Endothelial cell (in vitro differentiated cells): ENCODE measurements at regions not wholly inside any gene's neighbourhood (a gene's known extent, or its start where the extent isn't known, plus 50 kb on each side); places are given as distances from the start of the nearest gene placed in this dataset.

Experiments
- DNase-seq: peaks from one replicate; pipeline ENCODE4 v3.0.0; 2021; ENCODE audit warnings: low spot score
- H3K27ac Mint-ChIP-seq: one replicate; pipeline ENCODE4 v1.8.0; 2021; ENCODE audit warnings: mixed read lengths, inconsistent platforms; ENCODE audit not compliant: unreplicated experiment
- H3K27me3 Mint-ChIP-seq: one replicate; pipeline ENCODE4 v1.8.0; 2021; ENCODE audit warnings: mild to moderate bottlenecking, moderate library complexity, mixed read lengths, inconsistent platforms; ENCODE audit not compliant: unreplicated experiment
- H3K36me3 Mint-ChIP-seq: one replicate; pipeline ENCODE4 v1.8.0; 2021; ENCODE audit warnings: mild to moderate bottlenecking, low read depth, mixed read lengths, inconsistent platforms; ENCODE audit not compliant: unreplicated experiment
- H3K4me1 Mint-ChIP-seq: one replicate; pipeline ENCODE4 v1.8.0; 2021; ENCODE audit warnings: mild to moderate bottlenecking, mixed read lengths, inconsistent platforms; ENCODE audit not compliant: unreplicated experiment
- H3K4me3 Mint-ChIP-seq: one replicate; pipeline ENCODE4 v1.8.0; 2021; ENCODE audit warnings: mild to moderate bottlenecking, mixed read lengths, inconsistent platforms; ENCODE audit not compliant: unreplicated experiment
- H3K9me3 Mint-ChIP-seq: one replicate; pipeline ENCODE4 v1.8.0; 2021; ENCODE audit warnings: mixed read lengths, inconsistent platforms; ENCODE audit not compliant: unreplicated experiment
- CTCF ChIP-seq: fragments of 200-600 bp; sonication (generic); IDR thresholded peaks from one replicate; pipeline ENCODE4 v1.5.0; 2021; ENCODE audit warnings: antibody characterized with exemption; ENCODE audit not compliant: unreplicated experiment

GRCh38 chr1:57747818-57748217 is 324.0 kb upstream of the DAB1 start:
- Mint-ChIP-seq H3K4me3 (no peak overlapping the region), H3K27ac (no peak overlapping the region), H3K27me3 (no peaks in the 10 kb centered on the region), H3K4me1 (peaks cover 6% of the 10 kb centered on the region), H3K9me3 (no peaks in the 10 kb centered on the region), H3K36me3 (no peaks in the 10 kb centered on the region)
- TF ChIP-seq CTCF, result no peak
- DNase-seq, result no peak

GRCh38 chr1:57741521-57741920 is 317.7 kb upstream of the DAB1 start:
- Mint-ChIP-seq H3K27me3 (peaks cover 1% of the 10 kb centered on the region), H3K9me3 (no peaks in the 10 kb centered on the region), H3K4me3 (no peak overlapping the region), H3K4me1 (peaks cover 6% of the 10 kb centered on the region), H3K27ac (no peak overlapping the region), H3K36me3 (no peaks in the 10 kb centered on the region)
- no peak for TF ChIP-seq CTCF
- no peak for DNase-seq

GRCh38 chr1:57736940-57737339 is 313.1 kb upstream of the DAB1 start:
- DNase-seq, result peak; percentile 15
- H3K4me1 Mint-ChIP-seq, result peaks cover 13% of the 10 kb centered on the region
- H3K27me3 Mint-ChIP-seq, result peaks cover 1% of the 10 kb centered on the region
- H3K27ac Mint-ChIP-seq, result no peak overlapping the region
- no peak overlapping the region for H3K4me3 Mint-ChIP-seq
- no peaks in the 10 kb centered on the region for H3K36me3 Mint-ChIP-seq
- H3K9me3 Mint-ChIP-seq, result no peaks in the 10 kb centered on the region
- TF ChIP-seq CTCF, result no peak

- Mint-ChIP-seq H3K4me3 (no peak overlapping the region), H3K27me3 (peaks cover 2% of the 10 kb centered on the region), H3K36me3 (no peaks in the 10 kb centered on the region), H3K4me1 (peaks cover 4% of the 10 kb centered on the region), H3K27ac (no peak overlapping the region), H3K9me3 (no peaks in the 10 kb centered on the region)
- no peak for TF ChIP-seq CTCF
- DNase-seq, result no peak
Observed at GRCh38 chr1:57729181-57729580, 305.3 kb upstream of the DAB1 start.

- Mint-ChIP-seq H3K4me3 (no peak overlapping the region), H3K27ac (no peak overlapping the region), H3K36me3 (no peaks in the 10 kb centered on the region), H3K27me3 (peaks cover 2% of the 10 kb centered on the region), H3K4me1 (peaks cover 4% of the 10 kb centered on the region), H3K9me3 (no peaks in the 10 kb centered on the region)
- TF ChIP-seq CTCF, result no peak
- no peak for DNase-seq
Observed at GRCh38 chr1:57727121-57727520, 303.3 kb upstream of the DAB1 start.
